A673 (cell line): ENCODE measurements at regions not wholly inside any gene's neighbourhood (a gene's known extent, or its start where the extent isn't known, plus 50 kb on each side); places are given as distances from the start of the nearest gene placed in this dataset.

Source experiments
- EZH2 ChIP-seq: fragments of 200-600 bp; sonication (generic); IDR thresholded peaks from 2 replicates; pipeline ENCODE4 v1.6.1; 2017; ENCODE audit warnings: borderline replicate concordance, low read depth, mild to moderate bottlenecking, mixed read lengths, antibody characterized with exemption, low read length; ENCODE audit not compliant: poor library complexity, severe bottlenecking
- TF ChIP-seq, protein P1 (sequence below): fragments of 300-800, 200-600 bp; sonication (generic); conservative IDR thresholded peaks from 2 replicates; pipeline ENCODE4 v1.5.1; 2017; ENCODE audit warnings: low read depth, mild to moderate bottlenecking, antibody characterized with exemption, low read length, moderate library complexity, mixed read lengths

DNA sequence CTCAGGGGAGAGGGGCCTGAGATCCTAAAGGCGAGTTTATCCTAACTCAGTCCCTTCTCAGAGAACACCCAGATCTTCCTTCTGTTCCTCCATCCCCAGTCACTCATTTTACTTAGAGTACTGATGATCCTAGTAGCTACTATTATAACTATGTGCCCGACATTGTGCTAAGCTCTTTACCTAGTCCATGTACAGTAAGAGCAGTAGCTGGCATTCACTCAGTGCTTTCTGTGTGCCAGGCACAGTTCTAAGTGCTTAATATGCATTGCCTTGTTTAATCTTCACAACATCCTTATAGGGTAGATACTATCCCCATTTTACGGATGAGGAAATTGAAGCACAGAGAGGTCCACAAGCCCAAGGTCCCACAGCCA is 58.3 kb downstream of the FRMPD3 start:
- no peak for TF ChIP-seq EZH2
- TF ChIP-seq, protein P1, sequence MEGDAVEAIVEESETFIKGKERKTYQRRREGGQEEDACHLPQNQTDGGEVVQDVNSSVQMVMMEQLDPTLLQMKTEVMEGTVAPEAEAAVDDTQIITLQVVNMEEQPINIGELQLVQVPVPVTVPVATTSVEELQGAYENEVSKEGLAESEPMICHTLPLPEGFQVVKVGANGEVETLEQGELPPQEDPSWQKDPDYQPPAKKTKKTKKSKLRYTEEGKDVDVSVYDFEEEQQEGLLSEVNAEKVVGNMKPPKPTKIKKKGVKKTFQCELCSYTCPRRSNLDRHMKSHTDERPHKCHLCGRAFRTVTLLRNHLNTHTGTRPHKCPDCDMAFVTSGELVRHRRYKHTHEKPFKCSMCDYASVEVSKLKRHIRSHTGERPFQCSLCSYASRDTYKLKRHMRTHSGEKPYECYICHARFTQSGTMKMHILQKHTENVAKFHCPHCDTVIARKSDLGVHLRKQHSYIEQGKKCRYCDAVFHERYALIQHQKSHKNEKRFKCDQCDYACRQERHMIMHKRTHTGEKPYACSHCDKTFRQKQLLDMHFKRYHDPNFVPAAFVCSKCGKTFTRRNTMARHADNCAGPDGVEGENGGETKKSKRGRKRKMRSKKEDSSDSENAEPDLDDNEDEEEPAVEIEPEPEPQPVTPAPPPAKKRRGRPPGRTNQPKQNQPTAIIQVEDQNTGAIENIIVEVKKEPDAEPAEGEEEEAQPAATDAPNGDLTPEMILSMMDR: no peak
